22Rv1 (cell line): ENCODE measurements at regions not wholly inside any gene's neighbourhood (a gene's known extent, or its start where the extent isn't known, plus 50 kb on each side); places are given as distances from the start of the nearest gene placed in this dataset.

Source experiments
- CTCF ChIP-seq: fragments of 450-650 bp; IDR thresholded peaks from 2 replicates; pipeline ENCODE4 v1.5.1; 2017; ENCODE audit warnings: mild to moderate bottlenecking
- ZFX ChIP-seq: fragments of 450-650 bp; IDR thresholded peaks from 2 replicates; pipeline ENCODE4 v1.6.1; 2017; ENCODE audit warnings: antibody characterized with exemption, borderline replicate concordance

- TF ChIP-seq CTCF, result no peak
- no peak for TF ChIP-seq ZFX
Measured at GRCh38 chr5:57063773-57064172, 110.1 kb upstream of the GPBP1 start.
